ENCODE measurements at regions not wholly inside any gene's neighbourhood (a gene's known extent, or its start where the extent isn't known, plus 50 kb on each side); places are given as distances from the start of the nearest gene placed in this dataset.
"Not testable (repeated sequence)": the region's sequence is repeated elsewhere in the genome, so short reads cannot be mapped to it uniquely, and the experiment has no call there.

DNA sequence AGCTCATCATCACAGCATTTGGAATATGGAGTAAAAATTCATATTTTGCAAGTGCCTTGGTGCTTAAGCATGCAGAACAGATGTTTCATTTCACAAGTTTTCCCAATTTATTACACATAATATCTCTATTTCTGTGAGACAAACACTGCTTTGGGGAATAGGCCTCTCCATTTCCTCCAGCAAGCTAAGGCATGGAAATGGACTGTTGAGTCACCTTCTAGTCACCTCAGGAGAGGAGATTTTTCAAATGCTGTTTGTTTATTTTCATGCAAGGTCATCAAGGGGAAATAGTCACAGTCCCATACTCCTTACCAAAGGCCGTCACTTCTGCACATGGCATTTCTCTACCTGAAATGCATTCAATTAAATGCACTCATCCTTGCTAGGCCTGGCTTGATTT lies 57.4 kb upstream of the NUTM2D start:
- not testable (repeated sequence) for ATAC-seq

DNA sequence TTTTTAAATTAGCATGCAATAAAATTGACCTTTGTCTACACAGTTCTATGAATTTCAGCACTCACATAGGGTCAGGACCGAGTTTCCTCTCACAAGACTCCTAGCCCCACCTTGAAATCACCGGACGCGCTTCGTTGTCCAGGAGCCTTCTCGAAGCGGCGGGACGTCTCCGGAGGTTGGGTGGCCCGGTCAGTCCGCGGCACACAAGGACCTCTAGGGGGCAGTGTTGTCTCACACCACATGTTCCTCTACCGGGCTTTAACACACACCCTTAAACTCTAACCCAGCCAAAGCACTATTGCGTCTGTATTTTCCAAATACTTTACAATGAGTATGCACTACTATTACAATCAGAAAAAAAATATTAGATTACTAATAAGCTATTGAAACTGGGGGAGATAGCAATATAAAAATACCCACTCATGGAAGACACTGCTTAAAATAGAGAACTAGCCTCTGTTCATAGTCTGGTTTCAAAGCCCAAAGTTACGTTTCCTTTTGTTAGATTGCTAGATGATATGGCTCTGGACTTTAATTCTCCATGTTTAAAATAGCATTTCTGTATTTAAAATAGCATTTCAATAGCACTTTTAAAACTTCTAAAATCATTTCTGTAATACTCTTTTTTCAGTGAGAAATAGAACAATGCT lies 56.0 kb upstream of the NUTM2D start:
- peak; percentile 95 for ATAC-seq
- intact Hi-C loops (cut with DNase I, micrococcal nuclease): not testable (repeated sequence)
- peak; percentile 33 to 68 for DNase-seq

More for the DNA sequence above, 57.4 kb upstream of the NUTM2D start:
- intact Hi-C loops (cut with DNase I, micrococcal nuclease); DNase-seq: not testable (repeated sequence)

DNA sequence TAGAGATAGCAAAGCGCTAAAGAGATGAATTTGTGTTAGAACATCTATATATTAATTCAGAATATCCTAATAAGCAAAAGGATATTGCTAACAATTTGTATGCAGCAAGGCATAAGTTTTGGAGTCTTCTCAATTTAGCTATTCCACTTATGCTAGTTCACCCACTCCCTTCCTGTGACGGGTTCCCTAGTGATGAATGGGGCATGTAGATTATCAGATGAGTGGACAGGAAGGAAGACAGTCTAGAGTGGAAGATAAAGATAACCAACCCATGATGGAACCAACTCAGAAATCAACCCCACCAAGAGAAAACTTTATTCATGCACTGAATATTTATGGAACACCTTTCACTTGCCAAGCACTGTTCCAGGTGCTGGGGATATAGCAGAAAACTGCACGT lies 55.4 kb upstream of the NUTM2D start:
- DNase-seq; intact Hi-C loops (cut with DNase I, micrococcal nuclease): not testable (repeated sequence)

DNA sequence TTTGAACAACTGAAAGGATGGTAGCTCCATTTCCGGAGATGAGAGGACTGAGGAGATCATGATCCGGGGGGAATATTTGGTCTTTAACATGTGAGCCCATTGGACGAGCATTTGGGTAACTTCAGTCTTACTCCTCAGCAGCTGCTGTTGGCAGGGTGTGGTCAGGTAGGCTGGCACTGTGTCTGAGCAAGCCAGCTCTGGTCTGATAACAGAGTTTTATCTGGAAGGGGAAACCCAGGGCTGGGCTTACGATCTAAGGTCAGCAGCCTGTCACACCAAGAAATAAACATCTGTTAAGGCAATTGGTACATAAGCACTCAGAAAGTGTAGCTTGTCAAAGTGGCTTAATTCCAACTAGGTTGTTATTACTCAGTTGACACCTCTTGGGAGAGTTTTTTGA lies 53.8 kb upstream of the NUTM2D start:
- intact Hi-C loops (cut with DNase I, micrococcal nuclease); DNase-seq: not testable (repeated sequence)
- ATAC-seq: peak; percentile 87

More for the DNA sequence above, 55.4 kb upstream of the NUTM2D start:
- ATAC-seq: not testable (repeated sequence)

DNA sequence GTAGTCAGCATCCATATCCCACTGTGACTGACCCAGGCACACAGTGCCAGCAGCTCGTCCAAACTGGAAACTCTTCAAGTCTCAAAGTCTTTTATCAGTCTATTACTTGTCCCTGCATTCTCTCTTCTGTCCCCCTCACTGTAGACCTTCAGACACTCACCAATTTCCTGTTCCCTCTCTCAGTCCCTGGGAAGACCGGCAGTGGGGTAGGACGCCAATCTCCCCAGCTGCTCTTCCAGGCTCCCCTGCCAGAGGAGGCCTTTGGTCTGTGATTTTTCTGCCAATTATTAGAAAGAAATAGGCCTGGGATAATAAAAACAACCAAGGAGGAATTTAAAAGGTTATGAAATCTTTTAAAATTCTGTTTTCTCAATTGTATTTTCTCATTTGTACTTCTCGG lies 50.9 kb upstream of the NUTM2D start:
- DNase-seq; ATAC-seq; intact Hi-C loops (cut with DNase I, micrococcal nuclease): not testable (repeated sequence)

All from left colon (tissue), 2 donors.